OCI-LY7 (cell line): ENCODE measurements at regions not wholly inside any gene's neighbourhood (a gene's known extent, or its start where the extent isn't known, plus 50 kb on each side); places are given as distances from the start of the nearest gene placed in this dataset.

Experiments used
- EZH2phosphoT487 ChIP-seq: fragments of 200-600 bp; sonication (generic); IDR thresholded peaks from 2 replicates; pipeline ENCODE4 v1.6.1; 2018; ENCODE audit warnings: low read depth, borderline replicate concordance, mild to moderate bottlenecking, mixed run types, antibody characterized with exemption, low read length, moderate library complexity, mixed read lengths
- TF ChIP-seq, protein P1 (sequence below): fragments of 200-600 bp; sonication (generic); conservative IDR thresholded peaks from 2 replicates; pipeline ENCODE4 v1.5.1; 2014; ENCODE audit warnings: mild to moderate bottlenecking, antibody characterized with exemption, low read length, moderate library complexity, mixed read lengths

- TF ChIP-seq, protein P1, sequence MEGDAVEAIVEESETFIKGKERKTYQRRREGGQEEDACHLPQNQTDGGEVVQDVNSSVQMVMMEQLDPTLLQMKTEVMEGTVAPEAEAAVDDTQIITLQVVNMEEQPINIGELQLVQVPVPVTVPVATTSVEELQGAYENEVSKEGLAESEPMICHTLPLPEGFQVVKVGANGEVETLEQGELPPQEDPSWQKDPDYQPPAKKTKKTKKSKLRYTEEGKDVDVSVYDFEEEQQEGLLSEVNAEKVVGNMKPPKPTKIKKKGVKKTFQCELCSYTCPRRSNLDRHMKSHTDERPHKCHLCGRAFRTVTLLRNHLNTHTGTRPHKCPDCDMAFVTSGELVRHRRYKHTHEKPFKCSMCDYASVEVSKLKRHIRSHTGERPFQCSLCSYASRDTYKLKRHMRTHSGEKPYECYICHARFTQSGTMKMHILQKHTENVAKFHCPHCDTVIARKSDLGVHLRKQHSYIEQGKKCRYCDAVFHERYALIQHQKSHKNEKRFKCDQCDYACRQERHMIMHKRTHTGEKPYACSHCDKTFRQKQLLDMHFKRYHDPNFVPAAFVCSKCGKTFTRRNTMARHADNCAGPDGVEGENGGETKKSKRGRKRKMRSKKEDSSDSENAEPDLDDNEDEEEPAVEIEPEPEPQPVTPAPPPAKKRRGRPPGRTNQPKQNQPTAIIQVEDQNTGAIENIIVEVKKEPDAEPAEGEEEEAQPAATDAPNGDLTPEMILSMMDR: no peak
- no peak for TF ChIP-seq EZH2phosphoT487
Observed at GRCh38 chr2:58517881-58518280, 276.8 kb upstream of the FANCL start.
